ENCODE measurements at regions not wholly inside any gene's neighbourhood (a gene's known extent, or its start where the extent isn't known, plus 50 kb on each side); places are given as distances from the start of the nearest gene placed in this dataset.

DNA sequence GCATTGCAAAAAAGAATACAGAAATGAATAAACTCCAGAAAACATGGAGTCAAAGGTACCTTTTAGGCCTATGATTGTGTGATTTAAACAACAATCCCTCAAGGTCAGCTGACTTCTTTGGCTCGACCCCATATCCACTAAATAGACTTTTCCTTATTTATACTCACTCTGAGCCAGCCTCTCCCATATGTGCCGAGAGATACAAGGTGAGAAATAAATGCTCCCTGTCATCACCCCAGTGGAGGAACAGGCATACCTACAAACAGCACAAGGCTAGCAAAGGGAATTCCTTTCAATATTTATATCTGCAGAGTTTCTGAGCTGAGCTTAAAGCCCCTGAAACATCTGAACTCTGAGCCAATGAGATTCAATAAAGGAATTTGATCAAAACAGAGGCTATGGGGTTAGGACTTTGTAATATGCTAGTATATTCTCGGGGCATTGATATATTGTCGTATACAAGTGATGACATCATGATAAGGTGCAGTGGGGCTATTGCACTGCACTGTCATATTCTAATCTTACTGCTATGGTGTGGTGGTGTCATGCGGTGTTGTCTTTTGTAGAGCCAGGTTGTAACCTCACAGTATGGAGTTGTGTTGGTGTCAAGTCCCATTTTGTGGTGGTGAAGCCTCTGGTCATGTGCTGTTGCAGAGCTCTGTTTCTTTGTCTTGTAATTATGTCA, 56.0 kb upstream of the GALNT18 start:
- no peak for TF ChIP-seq POLR2A (IDR thresholded peaks at IDR 0.05)
- TF ChIP-seq, protein P1, sequence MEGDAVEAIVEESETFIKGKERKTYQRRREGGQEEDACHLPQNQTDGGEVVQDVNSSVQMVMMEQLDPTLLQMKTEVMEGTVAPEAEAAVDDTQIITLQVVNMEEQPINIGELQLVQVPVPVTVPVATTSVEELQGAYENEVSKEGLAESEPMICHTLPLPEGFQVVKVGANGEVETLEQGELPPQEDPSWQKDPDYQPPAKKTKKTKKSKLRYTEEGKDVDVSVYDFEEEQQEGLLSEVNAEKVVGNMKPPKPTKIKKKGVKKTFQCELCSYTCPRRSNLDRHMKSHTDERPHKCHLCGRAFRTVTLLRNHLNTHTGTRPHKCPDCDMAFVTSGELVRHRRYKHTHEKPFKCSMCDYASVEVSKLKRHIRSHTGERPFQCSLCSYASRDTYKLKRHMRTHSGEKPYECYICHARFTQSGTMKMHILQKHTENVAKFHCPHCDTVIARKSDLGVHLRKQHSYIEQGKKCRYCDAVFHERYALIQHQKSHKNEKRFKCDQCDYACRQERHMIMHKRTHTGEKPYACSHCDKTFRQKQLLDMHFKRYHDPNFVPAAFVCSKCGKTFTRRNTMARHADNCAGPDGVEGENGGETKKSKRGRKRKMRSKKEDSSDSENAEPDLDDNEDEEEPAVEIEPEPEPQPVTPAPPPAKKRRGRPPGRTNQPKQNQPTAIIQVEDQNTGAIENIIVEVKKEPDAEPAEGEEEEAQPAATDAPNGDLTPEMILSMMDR (IDR thresholded peaks at IDR 0.05), result no peak

Data from uterus (tissue), 2 donors.